Endothelial cell (in vitro differentiated cells): ENCODE measurements at regions not wholly inside any gene's neighbourhood (a gene's known extent, or its start where the extent isn't known, plus 50 kb on each side); places are given as distances from the start of the nearest gene placed in this dataset.
"Not testable (repeated sequence)": the region's sequence is repeated elsewhere in the genome, so short reads cannot be mapped to it uniquely, and the experiment has no call there.

Experiments used
- DNase-seq: peaks from one replicate; pipeline ENCODE4 v3.0.0; 2021; ENCODE audit warnings: low spot score
- H3K27ac Mint-ChIP-seq: one replicate; pipeline ENCODE4 v1.8.0; 2021; ENCODE audit warnings: mixed read lengths, inconsistent platforms; ENCODE audit not compliant: unreplicated experiment
- H3K27me3 Mint-ChIP-seq: one replicate; pipeline ENCODE4 v1.8.0; 2021; ENCODE audit warnings: mild to moderate bottlenecking, moderate library complexity, mixed read lengths, inconsistent platforms; ENCODE audit not compliant: unreplicated experiment
- H3K36me3 Mint-ChIP-seq: one replicate; pipeline ENCODE4 v1.8.0; 2021; ENCODE audit warnings: mild to moderate bottlenecking, low read depth, mixed read lengths, inconsistent platforms; ENCODE audit not compliant: unreplicated experiment
- H3K4me1 Mint-ChIP-seq: one replicate; pipeline ENCODE4 v1.8.0; 2021; ENCODE audit warnings: mild to moderate bottlenecking, mixed read lengths, inconsistent platforms; ENCODE audit not compliant: unreplicated experiment
- H3K4me3 Mint-ChIP-seq: one replicate; pipeline ENCODE4 v1.8.0; 2021; ENCODE audit warnings: mild to moderate bottlenecking, mixed read lengths, inconsistent platforms; ENCODE audit not compliant: unreplicated experiment
- H3K9me3 Mint-ChIP-seq: one replicate; pipeline ENCODE4 v1.8.0; 2021; ENCODE audit warnings: mixed read lengths, inconsistent platforms; ENCODE audit not compliant: unreplicated experiment
- TF ChIP-seq, protein P1 (sequence below): fragments of 200-600 bp; sonication (generic); IDR thresholded peaks from one replicate; pipeline ENCODE4 v1.5.0; 2021; ENCODE audit warnings: antibody characterized with exemption; ENCODE audit not compliant: unreplicated experiment

DNA sequence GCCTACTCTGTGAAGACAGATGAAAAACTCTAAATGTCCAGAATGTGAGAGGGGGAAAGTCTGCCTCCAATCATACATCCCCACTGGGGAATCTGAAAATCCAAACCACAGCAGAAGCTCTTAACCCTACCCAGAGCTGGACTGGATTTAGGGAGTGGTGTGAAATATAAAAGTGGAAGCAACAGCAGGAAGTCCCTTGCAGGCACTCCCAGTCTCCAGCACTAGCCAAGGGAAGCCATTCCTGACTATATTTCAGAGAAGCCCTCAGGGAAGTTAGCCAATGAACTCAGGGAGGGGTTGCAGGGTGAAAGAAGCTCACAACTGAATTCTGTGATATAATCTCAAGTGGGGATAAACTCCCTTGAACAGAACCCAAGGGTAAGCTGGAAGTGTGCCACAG lies 51.5 kb downstream of the CRPPA start:
- Mint-ChIP-seq H3K36me3 (peaks cover 4% of the 10 kb centered on the region), H3K27me3 (peaks cover 3% of the 10 kb centered on the region), H3K4me3 (no peak overlapping the region), H3K27ac (no peak overlapping the region), H3K9me3 (no peaks in the 10 kb centered on the region), H3K4me1 (peaks cover 4% of the 10 kb centered on the region)
- DNase-seq: no peak
- TF ChIP-seq, protein P1, sequence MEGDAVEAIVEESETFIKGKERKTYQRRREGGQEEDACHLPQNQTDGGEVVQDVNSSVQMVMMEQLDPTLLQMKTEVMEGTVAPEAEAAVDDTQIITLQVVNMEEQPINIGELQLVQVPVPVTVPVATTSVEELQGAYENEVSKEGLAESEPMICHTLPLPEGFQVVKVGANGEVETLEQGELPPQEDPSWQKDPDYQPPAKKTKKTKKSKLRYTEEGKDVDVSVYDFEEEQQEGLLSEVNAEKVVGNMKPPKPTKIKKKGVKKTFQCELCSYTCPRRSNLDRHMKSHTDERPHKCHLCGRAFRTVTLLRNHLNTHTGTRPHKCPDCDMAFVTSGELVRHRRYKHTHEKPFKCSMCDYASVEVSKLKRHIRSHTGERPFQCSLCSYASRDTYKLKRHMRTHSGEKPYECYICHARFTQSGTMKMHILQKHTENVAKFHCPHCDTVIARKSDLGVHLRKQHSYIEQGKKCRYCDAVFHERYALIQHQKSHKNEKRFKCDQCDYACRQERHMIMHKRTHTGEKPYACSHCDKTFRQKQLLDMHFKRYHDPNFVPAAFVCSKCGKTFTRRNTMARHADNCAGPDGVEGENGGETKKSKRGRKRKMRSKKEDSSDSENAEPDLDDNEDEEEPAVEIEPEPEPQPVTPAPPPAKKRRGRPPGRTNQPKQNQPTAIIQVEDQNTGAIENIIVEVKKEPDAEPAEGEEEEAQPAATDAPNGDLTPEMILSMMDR: no peak

DNA sequence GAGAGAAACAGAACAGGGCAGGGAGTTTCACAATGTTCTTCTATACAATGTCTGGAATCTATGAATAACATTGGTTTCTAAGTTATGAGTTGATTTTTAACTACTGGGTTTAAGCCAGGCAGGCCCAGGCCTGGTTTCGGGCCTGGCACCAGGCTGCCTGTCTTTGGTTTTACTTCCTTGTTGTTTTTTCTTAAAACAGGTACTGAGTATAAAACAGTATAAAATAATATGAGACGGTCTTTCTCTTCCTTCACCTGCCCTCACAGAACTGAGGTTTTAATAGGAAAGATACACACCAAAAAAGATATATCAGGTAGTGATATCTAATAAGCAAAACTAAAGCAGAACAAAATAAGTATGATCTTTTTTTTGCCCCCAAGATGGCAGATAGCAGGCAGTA lies 52.0 kb downstream of the CRPPA start:
- DNase-seq, H3K27me3 Mint-ChIP-seq, H3K27ac Mint-ChIP-seq, H3K4me3 Mint-ChIP-seq, H3K4me1 Mint-ChIP-seq, H3K9me3 Mint-ChIP-seq, H3K36me3 Mint-ChIP-seq: not testable (repeated sequence)

DNA sequence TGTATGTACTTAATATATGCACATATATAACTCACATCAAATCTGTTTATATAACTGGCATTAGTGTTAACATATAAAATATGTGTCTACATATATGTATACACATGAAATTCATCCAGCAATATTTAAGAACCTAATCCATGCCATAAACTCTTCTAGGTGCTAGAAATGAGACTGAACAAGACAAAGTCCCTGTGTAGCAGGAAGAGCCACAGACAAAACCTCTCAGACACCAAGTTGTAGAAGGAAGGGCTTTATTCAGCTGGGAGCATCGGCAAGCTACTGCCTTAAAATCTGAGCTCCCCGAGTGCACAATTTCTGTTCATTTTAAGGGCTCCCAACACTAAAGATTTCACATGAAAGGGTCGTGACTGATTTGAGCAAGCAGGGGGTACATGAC lies 52.5 kb downstream of the CRPPA start:
- Mint-ChIP-seq H3K27me3 (no peaks in the 10 kb centered on the region), H3K4me1 (peaks cover 4% of the 10 kb centered on the region)
- DNase-seq: no peak

DNA sequence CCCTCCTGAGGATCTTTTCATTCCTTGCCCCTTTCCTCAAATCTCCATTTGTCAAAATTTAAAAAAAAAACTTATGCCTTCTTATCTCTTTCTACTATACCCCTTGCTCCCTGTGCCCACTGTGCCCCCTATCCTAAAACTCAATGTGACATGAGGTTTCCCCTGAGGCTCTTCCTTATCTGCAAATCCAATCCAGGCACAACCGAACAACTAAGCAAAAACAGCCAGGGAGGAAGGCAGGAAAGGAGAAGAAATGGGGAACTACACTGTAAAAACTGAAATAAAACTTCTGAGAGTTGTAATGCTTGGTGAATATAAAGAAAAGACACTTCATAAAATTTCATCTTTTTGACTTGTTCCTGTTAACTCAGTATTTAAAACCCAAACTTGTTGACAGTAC lies 54.2 kb downstream of the CRPPA start:
- H3K36me3 Mint-ChIP-seq: no peaks in the 10 kb centered on the region
- TF ChIP-seq, protein P1: no peak
- no peak for DNase-seq
- peaks cover 4% of the 10 kb centered on the region for H3K4me1 Mint-ChIP-seq
- H3K9me3 Mint-ChIP-seq: no peaks in the 10 kb centered on the region
- H3K27ac Mint-ChIP-seq: no peak overlapping the region
- no peak overlapping the region for H3K4me3 Mint-ChIP-seq
- no peaks in the 10 kb centered on the region for H3K27me3 Mint-ChIP-seq

More for the DNA sequence above, 52.5 kb downstream of the CRPPA start:
- TF ChIP-seq, protein P1: no peak
- Mint-ChIP-seq H3K9me3 (no peaks in the 10 kb centered on the region), H3K36me3 (no peaks in the 10 kb centered on the region), H3K4me3 (no peak overlapping the region), H3K27ac (no peak overlapping the region)

DNA sequence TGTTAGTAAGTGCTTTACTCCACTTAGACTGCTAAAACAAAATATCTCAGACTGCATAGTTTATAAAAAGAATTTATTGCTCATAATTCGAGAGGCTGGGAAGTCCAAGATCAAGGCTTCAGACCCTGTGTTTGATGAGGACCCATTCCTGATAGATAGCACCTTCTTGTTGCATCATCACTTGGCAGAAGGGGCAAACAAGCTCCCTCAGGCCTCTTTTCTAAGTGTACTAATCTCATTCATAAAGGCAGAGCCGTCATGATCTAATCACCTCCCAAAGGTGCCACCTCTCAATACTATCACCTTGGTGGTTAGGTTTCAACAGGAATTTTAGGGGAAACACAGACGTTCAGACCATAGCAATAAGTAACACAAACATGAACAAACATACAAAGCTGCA lies 55.4 kb downstream of the CRPPA start:
- TF ChIP-seq, protein P1: no peak

DNA sequence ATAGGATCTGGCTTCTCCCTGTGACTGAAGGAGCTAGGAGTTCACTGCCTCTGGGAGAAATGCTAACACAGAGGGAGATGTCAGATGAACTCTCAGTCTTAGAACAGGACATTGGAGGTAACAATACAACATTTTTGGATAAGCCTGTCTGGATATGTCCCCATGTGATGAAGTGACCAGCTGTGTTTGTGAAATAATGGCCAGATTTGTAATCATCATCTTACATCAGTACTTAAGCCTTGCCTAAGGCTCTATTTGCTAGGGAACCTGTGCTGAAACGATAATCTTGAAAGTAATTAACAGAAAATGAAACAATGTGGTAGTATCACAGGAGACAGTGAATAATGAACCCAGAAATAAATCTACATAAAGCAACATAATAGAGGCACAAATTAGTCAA lies 56.2 kb downstream of the CRPPA start:
- TF ChIP-seq, protein P1: no peak
- H3K36me3 Mint-ChIP-seq: no peaks in the 10 kb centered on the region
- no peak overlapping the region for H3K27ac Mint-ChIP-seq
- H3K9me3 Mint-ChIP-seq: no peaks in the 10 kb centered on the region
- no peak for DNase-seq
- no peak overlapping the region for H3K4me3 Mint-ChIP-seq
- peaks cover 4% of the 10 kb centered on the region for H3K4me1 Mint-ChIP-seq
- no peaks in the 10 kb centered on the region for H3K27me3 Mint-ChIP-seq

More for the DNA sequence above, 55.4 kb downstream of the CRPPA start:
- Mint-ChIP-seq H3K9me3 (no peaks in the 10 kb centered on the region), H3K27ac (no peak overlapping the region), H3K27me3 (no peaks in the 10 kb centered on the region), H3K36me3 (no peaks in the 10 kb centered on the region), H3K4me3 (no peak overlapping the region), H3K4me1 (peaks cover 4% of the 10 kb centered on the region)
- DNase-seq: no peak
